GM18511 (cell line): ENCODE measurements at regions not wholly inside any gene's neighbourhood (a gene's known extent, or its start where the extent isn't known, plus 50 kb on each side); places are given as distances from the start of the nearest gene placed in this dataset.
"Not testable (repeated sequence)": the region's sequence is repeated elsewhere in the genome, so short reads cannot be mapped to it uniquely, and the experiment has no call there.

ENCODE experiments used
- ATAC-seq: cut with Tn5 transposase; IDR thresholded peaks from one replicate; pipeline ENCODE4 v1.9.1; 2021; ENCODE audit warnings: mild to moderate bottlenecking, moderate library complexity; ENCODE audit not compliant: unreplicated experiment

GRCh38 chr3:102896851-102897621 is 462.2 kb downstream of the ZPLD1 start:
- ATAC-seq, result no peak

GRCh38 chr3:102904629-102905028 is 469.8 kb downstream of the ZPLD1 start:
- no peak for ATAC-seq

GRCh38 chr3:102905811-102906210 is 471.0 kb downstream of the ZPLD1 start:
- no peak for ATAC-seq

- ATAC-seq, result no peak
Observed at GRCh38 chr3:102906818-102907217, 472.0 kb downstream of the ZPLD1 start.

GRCh38 chr3:102909904-102910303 is 475.1 kb downstream of the ZPLD1 start:
- ATAC-seq, result no peak

GRCh38 chr3:102916532-102916931 is 481.7 kb downstream of the ZPLD1 start:
- no peak for ATAC-seq

GRCh38 chr3:102926618-102927017 is 491.8 kb downstream of the ZPLD1 start:
- ATAC-seq, result no peak

GRCh38 chr3:102933377-102933776 is 498.6 kb downstream of the ZPLD1 start:
- ATAC-seq, result no peak

- no peak for ATAC-seq
Observed at GRCh38 chr3:102936511-102937045, 501.8 kb downstream of the ZPLD1 start.

- no peak for ATAC-seq
Observed at GRCh38 chr3:102941786-102942185, 507.0 kb downstream of the ZPLD1 start.

GRCh38 chr3:102946445-102946844 is 511.6 kb downstream of the ZPLD1 start:
- ATAC-seq, result not testable (repeated sequence)

- no peak for ATAC-seq
Observed at GRCh38 chr3:102972350-102972749, 537.5 kb downstream of the ZPLD1 start.

GRCh38 chr3:102974333-102974732 is 539.5 kb downstream of the ZPLD1 start:
- no peak for ATAC-seq

- no peak for ATAC-seq
Observed at GRCh38 chr3:102979191-102979590, 544.4 kb downstream of the ZPLD1 start.

GRCh38 chr3:102979682-102980354 is 545.0 kb downstream of the ZPLD1 start:
- ATAC-seq, result no peak

- no peak for ATAC-seq
Observed at GRCh38 chr3:102980355-102980696, 545.5 kb downstream of the ZPLD1 start.

- no peak for ATAC-seq
Observed at GRCh38 chr3:103002425-103003176, 567.8 kb downstream of the ZPLD1 start.

GRCh38 chr3:103006526-103007183 is 571.8 kb downstream of the ZPLD1 start:
- no peak for ATAC-seq

GRCh38 chr3:103009609-103010008 is 574.8 kb downstream of the ZPLD1 start:
- no peak for ATAC-seq

GRCh38 chr3:103025880-103026279 is 591.1 kb downstream of the ZPLD1 start:
- peak; percentile 48 for ATAC-seq

- no peak for ATAC-seq
Observed at GRCh38 chr3:103033841-103034240, 599.0 kb downstream of the ZPLD1 start.
